GM19455 (cell line): ENCODE measurements at regions not wholly inside any gene's neighbourhood (a gene's known extent, or its start where the extent isn't known, plus 50 kb on each side); places are given as distances from the start of the nearest gene placed in this dataset.
"Not testable (repeated sequence)": the region's sequence is repeated elsewhere in the genome, so short reads cannot be mapped to it uniquely, and the experiment has no call there.

Experiments
- ATAC-seq: cut with Tn5 transposase; IDR thresholded peaks from one replicate; pipeline ENCODE4 v1.9.1; 2021; ENCODE audit not compliant: unreplicated experiment

- ATAC-seq, result no peak
Observed at GRCh38 chr13:109945206-109945960, 159.0 kb upstream of the IRS2 start.

- no peak for ATAC-seq
Observed at GRCh38 chr13:109941951-109942350, 155.6 kb upstream of the IRS2 start.

- ATAC-seq, result no peak
Observed at GRCh38 chr13:109941221-109941620, 154.8 kb upstream of the IRS2 start.

- ATAC-seq, result no peak
Observed at GRCh38 chr13:109940637-109941036, 154.3 kb upstream of the IRS2 start.

GRCh38 chr13:109939838-109940237 lies 153.5 kb upstream of the IRS2 start:
- ATAC-seq, result no peak

GRCh38 chr13:109939180-109939579 lies 152.8 kb upstream of the IRS2 start:
- ATAC-seq, result no peak

- ATAC-seq, result no peak
Observed at GRCh38 chr13:109938255-109938936, 152.0 kb upstream of the IRS2 start.

- not testable (repeated sequence) for ATAC-seq
Observed at GRCh38 chr13:109934520-109934919, 148.1 kb upstream of the IRS2 start.

GRCh38 chr13:109933476-109933875 lies 147.1 kb upstream of the IRS2 start:
- ATAC-seq, result no peak

- no peak for ATAC-seq
Observed at GRCh38 chr13:109924376-109924775, 138.0 kb upstream of the IRS2 start.

GRCh38 chr13:109922518-109922917 lies 136.1 kb upstream of the IRS2 start:
- ATAC-seq, result no peak

- ATAC-seq, result no peak
Observed at GRCh38 chr13:109919715-109920375, 133.5 kb upstream of the IRS2 start.

GRCh38 chr13:109918179-109918711 lies 131.9 kb upstream of the IRS2 start:
- no peak for ATAC-seq

GRCh38 chr13:109917422-109917821 lies 131.0 kb upstream of the IRS2 start:
- ATAC-seq, result no peak

GRCh38 chr13:109913936-109914510 lies 127.6 kb upstream of the IRS2 start:
- no peak for ATAC-seq

- no peak for ATAC-seq
Observed at GRCh38 chr13:109913186-109913585, 126.8 kb upstream of the IRS2 start.

GRCh38 chr13:109910194-109910593 lies 123.8 kb upstream of the IRS2 start:
- no peak for ATAC-seq

- no peak for ATAC-seq
Observed at GRCh38 chr13:109906976-109907375, 120.6 kb upstream of the IRS2 start.

- ATAC-seq, result no peak
Observed at GRCh38 chr13:109904218-109904617, 117.8 kb upstream of the IRS2 start.

GRCh38 chr13:109900741-109901140 lies 114.4 kb upstream of the IRS2 start:
- ATAC-seq, result no peak

GRCh38 chr13:109900320-109900719 lies 113.9 kb upstream of the IRS2 start:
- no peak for ATAC-seq
